Kidney (tissue), 13 donors: ENCODE measurements at regions not wholly inside any gene's neighbourhood (a gene's known extent, or its start where the extent isn't known, plus 50 kb on each side); places are given as distances from the start of the nearest gene placed in this dataset.

ENCODE experiments used
- DNase-seq, 5 donors: peaks; one replicate each; pipeline ENCODE4 v3.0.0-alpha.2; 2013 to 2020
- FAIRE-seq: peaks from 2 replicates; lab custom pipeline; 2012; peaks lifted over from hg19 to GRCh38; lab: Jason Lieb, UNC
- H3K27ac ChIP-seq, 2 donors: one replicate each; pipeline ENCODE4 v1.7.0; 2013; ENCODE audit warnings: low read depth in 2 of 2, low read length in 2 of 2, inconsistent platforms in 1 of 2
- H3K27me3 ChIP-seq: one replicate; pipeline ENCODE4 v1.7.1; 2013; ENCODE audit warnings: low read length, inconsistent platforms; ENCODE audit not compliant: control insufficient read depth, insufficient read depth
- H3K36me3 ChIP-seq, 3 donors: one replicate each; pipeline versions ENCODE4 v1.7.0 to v1.7.1; 2013; ENCODE audit warnings: low read length in 3 of 3, control low read depth in 1 of 3, inconsistent platforms in 1 of 3; ENCODE audit not compliant: insufficient read depth in 3 of 3, control insufficient read depth in 2 of 3
- H3K4me1 ChIP-seq, 3 donors: one replicate each; pipeline versions ENCODE4 v1.7.0 to v1.7.1; 2013; ENCODE audit warnings: low read length in 3 of 3, inconsistent platforms in 1 of 3, low read depth in 1 of 3; ENCODE audit not compliant: control insufficient read depth in 2 of 3, insufficient read depth in 2 of 3
- H3K4me3 ChIP-seq, 3 donors: one replicate each; pipeline versions ENCODE4 v1.7.0 to v1.8.1; 2013; ENCODE audit warnings: low read length in 3 of 3, control low read depth in 1 of 3, inconsistent platforms in 1 of 3
- H3K9ac ChIP-seq, 3 donors: one replicate each; pipeline versions ENCODE4 v1.7.0 to v1.7.1; 2013; ENCODE audit warnings: low read length in 3 of 3, control low read depth in 1 of 3, inconsistent platforms in 1 of 3
- H3K9me3 ChIP-seq, 3 donors: one replicate each; pipeline versions ENCODE4 v1.7.0 to v1.7.1; 2013; ENCODE audit warnings: low read length in 3 of 3, control low read depth in 1 of 3, inconsistent platforms in 1 of 3; ENCODE audit not compliant: control insufficient read depth in 2 of 3, insufficient read depth in 1 of 3
- intact Hi-C: fragments of 100-400 bp; cut with DNase I; formaldehyde crosslinking; loops from one replicate; pipeline ENCODE4 v1.11.1; 2022
- TF ChIP-seq, protein P1 (sequence below): IDR thresholded peaks from 3 replicates; pipeline ENCODE4 v1.5.1; 2012; ENCODE audit warnings: mild to moderate bottlenecking, moderate library complexity, borderline replicate concordance; ENCODE audit not compliant: insufficient read depth; ENCODE audit errors: extremely low read depth
- donor health status: control.
- donor health status: control.
- donor health status: control.
- donor health status: control.
- donor health status: control.
- donor health status: DM: yes; HTN: yes; CAD: no.
- donor health status: Normal renal cell carcinoma (clear cell type).

DNA sequence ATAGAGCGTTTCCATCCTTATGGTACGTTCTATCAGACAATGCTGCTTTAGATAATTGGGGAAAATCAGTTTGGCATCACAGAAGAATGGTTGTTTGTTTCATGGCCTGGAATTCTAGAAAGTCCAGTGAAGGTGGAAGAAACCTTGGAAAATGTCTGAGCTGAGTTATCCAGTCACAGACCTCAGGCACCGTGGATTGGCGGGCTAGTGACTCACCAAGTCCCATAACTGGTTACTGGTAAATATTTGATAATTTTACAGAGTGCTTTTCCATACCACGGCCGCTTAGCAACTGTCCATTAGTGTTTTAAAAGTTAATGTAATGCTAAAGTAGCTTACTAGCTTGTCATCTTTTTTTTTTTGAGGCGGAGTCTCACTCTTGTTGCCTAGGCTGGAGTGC, 99.4 kb downstream of the SLC35B3 start:
- Histone ChIP-seq H3K36me3 (no peaks in the 10 kb centered on the region), H3K9ac (no peak overlapping the region), H3K9me3 (no peaks in the 10 kb centered on the region), H3K4me3 (no peak overlapping the region), H3K27ac (no peak overlapping the region), H3K4me1 (no peaks in the 10 kb centered on the region), H3K27me3 (no peaks in the 10 kb centered on the region)
- DNase-seq (no peak), FAIRE-seq (no peak)
- TF ChIP-seq, protein P1, sequence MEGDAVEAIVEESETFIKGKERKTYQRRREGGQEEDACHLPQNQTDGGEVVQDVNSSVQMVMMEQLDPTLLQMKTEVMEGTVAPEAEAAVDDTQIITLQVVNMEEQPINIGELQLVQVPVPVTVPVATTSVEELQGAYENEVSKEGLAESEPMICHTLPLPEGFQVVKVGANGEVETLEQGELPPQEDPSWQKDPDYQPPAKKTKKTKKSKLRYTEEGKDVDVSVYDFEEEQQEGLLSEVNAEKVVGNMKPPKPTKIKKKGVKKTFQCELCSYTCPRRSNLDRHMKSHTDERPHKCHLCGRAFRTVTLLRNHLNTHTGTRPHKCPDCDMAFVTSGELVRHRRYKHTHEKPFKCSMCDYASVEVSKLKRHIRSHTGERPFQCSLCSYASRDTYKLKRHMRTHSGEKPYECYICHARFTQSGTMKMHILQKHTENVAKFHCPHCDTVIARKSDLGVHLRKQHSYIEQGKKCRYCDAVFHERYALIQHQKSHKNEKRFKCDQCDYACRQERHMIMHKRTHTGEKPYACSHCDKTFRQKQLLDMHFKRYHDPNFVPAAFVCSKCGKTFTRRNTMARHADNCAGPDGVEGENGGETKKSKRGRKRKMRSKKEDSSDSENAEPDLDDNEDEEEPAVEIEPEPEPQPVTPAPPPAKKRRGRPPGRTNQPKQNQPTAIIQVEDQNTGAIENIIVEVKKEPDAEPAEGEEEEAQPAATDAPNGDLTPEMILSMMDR: no peak
- intact Hi-C loops: no loop called here

DNA sequence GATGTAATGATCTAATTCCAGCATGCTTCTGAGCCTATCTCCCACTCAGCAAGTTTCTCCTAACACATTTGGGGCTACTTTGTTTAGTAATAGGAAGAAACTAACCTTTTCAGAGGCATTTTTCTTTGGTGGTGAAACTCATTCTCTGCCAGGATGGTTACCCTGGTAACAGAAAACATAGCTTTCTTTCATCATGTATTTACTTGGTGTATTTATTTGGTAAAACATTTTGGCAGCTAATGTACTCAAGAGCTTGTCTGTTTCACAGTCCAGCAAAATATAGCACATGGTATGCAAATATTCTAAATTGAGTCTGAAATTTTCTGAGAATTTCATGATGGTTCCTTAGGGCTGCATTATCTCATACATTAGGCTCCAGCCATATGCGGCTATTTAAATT, 100.0 kb downstream of the SLC35B3 start:
- intact Hi-C loops: no loop called here
- no peak overlapping the region for H3K4me3 ChIP-seq

DNA sequence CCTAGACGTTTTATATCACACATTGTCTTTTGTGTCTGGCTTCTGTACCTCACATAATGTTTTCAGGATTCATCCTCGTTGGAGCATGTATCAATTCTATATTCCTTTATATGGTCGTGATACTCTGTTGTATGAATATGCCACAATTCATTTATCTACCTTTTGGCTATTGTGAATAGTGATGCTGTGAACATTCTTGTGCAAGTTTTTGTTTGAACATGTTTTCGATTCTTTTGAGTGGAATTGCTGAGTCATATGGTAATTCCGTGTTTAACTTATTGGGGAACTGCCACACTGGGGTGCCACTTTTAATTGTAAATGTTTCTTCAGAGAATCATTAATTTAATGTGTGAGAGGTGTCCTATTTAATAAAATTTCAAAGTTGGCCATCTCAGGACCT, 101.2 kb downstream of the SLC35B3 start:
- H3K4me1 ChIP-seq: no peaks in the 10 kb centered on the region
- H3K9me3 ChIP-seq: no peaks in the 10 kb centered on the region
- no peaks in the 10 kb centered on the region for H3K36me3 ChIP-seq
- no peak overlapping the region for H3K9ac ChIP-seq
- no peak overlapping the region for H3K4me3 ChIP-seq
- TF ChIP-seq, protein P1: no peak
- H3K27ac ChIP-seq: no peak overlapping the region
- no peak for FAIRE-seq
- intact Hi-C loops: no loop called here
- DNase-seq: no peak
- H3K27me3 ChIP-seq: no peaks in the 10 kb centered on the region

More for the DNA sequence above, 100.0 kb downstream of the SLC35B3 start:
- no peaks in the 10 kb centered on the region for H3K36me3 ChIP-seq
- H3K4me1 ChIP-seq: no peaks in the 10 kb centered on the region
- no peaks in the 10 kb centered on the region for H3K27me3 ChIP-seq
- FAIRE-seq: no peak
- H3K27ac ChIP-seq: no peak overlapping the region
- TF ChIP-seq, protein P1: no peak
- no peaks in the 10 kb centered on the region for H3K9me3 ChIP-seq
- DNase-seq: peak in 2 of 5 donors; percentile 5 to 8
- H3K9ac ChIP-seq: no peak overlapping the region

DNA sequence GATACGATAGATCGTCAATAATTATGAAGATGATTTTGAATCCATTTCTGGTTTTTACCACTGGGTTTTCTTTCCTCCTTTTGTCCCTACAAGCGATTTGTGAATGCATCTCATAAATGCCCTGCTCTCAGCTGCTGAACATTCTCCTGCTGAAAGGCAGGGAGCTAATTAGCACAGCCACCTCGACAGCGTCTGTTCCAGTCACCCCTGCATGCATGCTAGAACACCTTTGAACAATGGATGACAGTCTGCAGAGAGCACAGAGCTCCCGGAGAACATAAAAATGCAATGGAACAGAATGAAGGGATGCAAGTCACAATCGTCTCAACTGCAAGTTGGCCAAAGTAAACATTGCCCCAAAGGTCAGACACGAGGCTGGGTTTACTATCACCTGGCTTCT, 105.8 kb downstream of the SLC35B3 start:
- Histone ChIP-seq H3K9ac (no peak overlapping the region), H3K27me3 (no peaks in the 10 kb centered on the region), H3K27ac (no peak overlapping the region), H3K9me3 (no peaks in the 10 kb centered on the region), H3K36me3 (no peaks in the 10 kb centered on the region), H3K4me3 (no peak overlapping the region), H3K4me1 (no peaks in the 10 kb centered on the region)
- DNase-seq (peak in 2 of 5 donors; percentile 3 to 4), FAIRE-seq (no peak)
- intact Hi-C loops: no loop called here
- TF ChIP-seq, protein P1: no peak
